ENCODE measurements at regions not wholly inside any gene's neighbourhood (a gene's known extent, or its start where the extent isn't known, plus 50 kb on each side); places are given as distances from the start of the nearest gene placed in this dataset.
"Not testable (repeated sequence)": the region's sequence is repeated elsewhere in the genome, so short reads cannot be mapped to it uniquely, and the experiment has no call there.

DNA sequence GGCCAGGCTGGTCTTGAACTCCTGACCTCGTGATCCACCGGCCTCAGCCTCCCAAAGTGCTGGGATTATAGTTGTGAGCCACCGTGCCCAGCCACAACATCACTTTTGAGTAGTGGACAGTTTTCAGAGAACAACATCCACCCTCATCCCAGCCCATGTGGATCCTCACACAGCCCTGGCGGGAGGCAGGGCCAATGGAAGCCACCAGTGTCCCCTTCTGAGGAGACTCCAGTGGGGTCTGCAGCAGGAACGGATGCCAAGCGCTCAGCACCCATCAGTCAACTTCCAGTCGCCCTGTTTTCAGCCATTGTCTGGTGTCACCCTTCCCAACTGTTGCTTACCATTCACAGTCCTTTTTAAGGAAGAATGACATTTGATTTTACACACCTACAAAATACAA, 302.5 kb downstream of the BCL2L11 start:
- H2BK20ac ChIP-seq (ENCODE audit: low read depth, low read length); H3K9me3 ChIP-seq (ENCODE audit: control insufficient read depth, insufficient read depth, low read length); H3K56ac ChIP-seq (ENCODE audit: extremely low read depth, insufficient read depth, low read length); H3K36me3 ChIP-seq (ENCODE audit: control insufficient read depth, insufficient read depth, low read length); in situ Hi-C loops (cut with MboI; ENCODE audit: low sequenced_read_pairs); H3K4me2 ChIP-seq (ENCODE audit: low read depth, low read length); H3K9me1 ChIP-seq (ENCODE audit: insufficient read depth, low read length); BruUV-seq (replicated peaks); H2BK15ac ChIP-seq (ENCODE audit: low read depth, low read length); H3K4me1 ChIP-seq (ENCODE audit: control insufficient read depth, insufficient read depth, low read length); H4K91ac ChIP-seq (ENCODE audit: insufficient read depth, low read depth, low read length); H3K4me3 ChIP-seq (ENCODE audit: insufficient read depth, low read depth, low read length); H2AK9ac ChIP-seq (replicated peaks; ENCODE audit: low read depth, low read length, poor library complexity); H2AFZ ChIP-seq (replicated peaks; ENCODE audit: low read length, poor library complexity); intact Hi-C loops (cut with micrococcal nuclease); POLR2A ChIA-PET (ENCODE audit: unreplicated experiment); H3K18ac ChIP-seq (ENCODE audit: low read depth, low read length); H3K4ac ChIP-seq (ENCODE audit: low read depth, low read length); dilution Hi-C loops (cut with HindIII; ENCODE audit: low sequenced_read_pairs, unreplicated experiment); H2BK5ac ChIP-seq (ENCODE audit: low read depth, low read length, poor library complexity, severe bottlenecking); ATAC-seq (ENCODE audit: low read depth); H3K27me3 ChIP-seq (ENCODE audit: control insufficient read depth, insufficient read depth, low read length); H3K27ac ChIP-seq (ENCODE audit: insufficient read depth, low read length); CTCF ChIA-PET; H4K8ac ChIP-seq (ENCODE audit: low read depth in 2 of 2, low read length in 2 of 2); H4K5ac ChIP-seq (ENCODE audit: low read depth, low read length); H3K9ac ChIP-seq (ENCODE audit: low read depth, low read length); H3K14ac ChIP-seq (replicated peaks; ENCODE audit: low read depth, low read length); H3K23ac ChIP-seq (ENCODE audit: low read depth, low read length); H2BK120ac ChIP-seq (ENCODE audit: low read depth, low read length); H2AK5ac ChIP-seq (ENCODE audit: low read depth, low read length); DNase-seq: not testable (repeated sequence)
- Histone ChIP-seq H4K20me1 (ENCODE audit: insufficient read depth, low read length) (peaks cover 47% of the 10 kb centered on the region), H3K79me1 (ENCODE audit: low read depth in 1 of 2, low read length in 2 of 2) (peaks cover 9 to 33% of the 10 kb centered on the region in 2 experiments; a peak in 3 of 4 replicates)
- WGBS, 2 experiments (ENCODE audit: extremely low coverage in 2 of 2, insufficient read length in 1 of 2): no CpG with 5 or more reads among the region's 7 CpGs

DNA sequence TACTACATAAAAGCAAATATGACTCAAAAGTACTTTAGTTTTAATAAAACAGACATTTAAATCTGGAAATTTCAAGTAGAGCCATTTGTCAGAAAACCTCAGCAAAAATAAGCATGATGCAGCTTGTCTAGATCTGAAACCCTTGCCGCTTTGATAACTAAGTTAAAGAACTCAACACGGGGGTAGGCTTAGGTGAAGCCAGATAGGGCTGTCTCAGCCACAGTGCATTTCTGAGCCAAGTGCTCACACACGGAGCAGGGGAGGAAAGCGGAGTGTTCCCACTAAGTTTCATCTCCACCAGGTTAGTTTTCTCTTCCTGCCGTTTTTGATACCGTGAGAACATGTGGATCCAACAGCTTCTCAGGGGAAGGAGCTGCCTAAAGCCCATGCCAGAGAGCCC, 303.5 kb downstream of the BCL2L11 start:
- H2BK120ac ChIP-seq (ENCODE audit: low read depth, low read length); H4K91ac ChIP-seq (ENCODE audit: insufficient read depth, low read depth, low read length); H3K9me3 ChIP-seq (ENCODE audit: control insufficient read depth, insufficient read depth, low read length); ATAC-seq (ENCODE audit: low read depth); H2AK9ac ChIP-seq (replicated peaks; ENCODE audit: low read depth, low read length, poor library complexity); H2AK5ac ChIP-seq (ENCODE audit: low read depth, low read length); H2AFZ ChIP-seq (replicated peaks; ENCODE audit: low read length, poor library complexity); H3K36me3 ChIP-seq (ENCODE audit: control insufficient read depth, insufficient read depth, low read length); POLR2A ChIA-PET (ENCODE audit: unreplicated experiment); BruUV-seq (replicated peaks); CTCF ChIA-PET; H3K4ac ChIP-seq (ENCODE audit: low read depth, low read length); H2BK5ac ChIP-seq (ENCODE audit: low read depth, low read length, poor library complexity, severe bottlenecking); H3K4me3 ChIP-seq (ENCODE audit: insufficient read depth, low read depth, low read length); H2BK15ac ChIP-seq (ENCODE audit: low read depth, low read length); intact Hi-C loops (cut with micrococcal nuclease); H3K9me1 ChIP-seq (ENCODE audit: insufficient read depth, low read length); H3K27ac ChIP-seq (ENCODE audit: insufficient read depth, low read length); in situ Hi-C loops (cut with MboI; ENCODE audit: low sequenced_read_pairs); H4K5ac ChIP-seq (ENCODE audit: low read depth, low read length); H3K56ac ChIP-seq (ENCODE audit: extremely low read depth, insufficient read depth, low read length); H3K27me3 ChIP-seq (ENCODE audit: control insufficient read depth, insufficient read depth, low read length); H3K9ac ChIP-seq (ENCODE audit: low read depth, low read length); H3K14ac ChIP-seq (replicated peaks; ENCODE audit: low read depth, low read length); H3K18ac ChIP-seq (ENCODE audit: low read depth, low read length); H4K8ac ChIP-seq (ENCODE audit: low read depth in 2 of 2, low read length in 2 of 2); H3K23ac ChIP-seq (ENCODE audit: low read depth, low read length); H3K4me2 ChIP-seq (ENCODE audit: low read depth, low read length); H3K4me1 ChIP-seq (ENCODE audit: control insufficient read depth, insufficient read depth, low read length); dilution Hi-C loops (cut with HindIII; ENCODE audit: low sequenced_read_pairs, unreplicated experiment); H2BK20ac ChIP-seq (ENCODE audit: low read depth, low read length); DNase-seq: not testable (repeated sequence)
- Histone ChIP-seq H4K20me1 (ENCODE audit: insufficient read depth, low read length) (peaks cover 47% of the 10 kb centered on the region), H3K79me1 (ENCODE audit: low read depth in 1 of 2, low read length in 2 of 2) (peaks cover 7 to 29% of the 10 kb centered on the region in 2 experiments; a peak in 3 of 4 replicates)
- no CpG with 5 or more reads among the region's 6 CpGs for WGBS, 2 experiments (ENCODE audit: extremely low coverage in 2 of 2, insufficient read length in 1 of 2)
